Tibial nerve (tissue), 3 donors: ENCODE measurements at regions not wholly inside any gene's neighbourhood (a gene's known extent, or its start where the extent isn't known, plus 50 kb on each side); places are given as distances from the start of the nearest gene placed in this dataset.

Experiments used
- POLR2A ChIP-seq, 2 donors: fragments of 450-650 bp; IDR thresholded peaks; one replicate each; pipeline ENCODE4 v1.6.1; 2017; ENCODE audit warnings: antibody characterized with exemption in 2 of 2, mild to moderate bottlenecking in 2 of 2, moderate library complexity in 2 of 2
- TF ChIP-seq, protein P1 (sequence below), 5 experiments: fragments of 200-600 bp in 3 of 5; fragments of 450-650 bp in 2 of 5; sonication (generic) in 3 of 5; IDR thresholded peaks; one replicate each; pipeline ENCODE4 v1.5.1; 2016 to 2019; ENCODE audit warnings: antibody characterized with exemption in 5 of 5, mild to moderate bottlenecking in 3 of 5, moderate library complexity in 2 of 5

DNA sequence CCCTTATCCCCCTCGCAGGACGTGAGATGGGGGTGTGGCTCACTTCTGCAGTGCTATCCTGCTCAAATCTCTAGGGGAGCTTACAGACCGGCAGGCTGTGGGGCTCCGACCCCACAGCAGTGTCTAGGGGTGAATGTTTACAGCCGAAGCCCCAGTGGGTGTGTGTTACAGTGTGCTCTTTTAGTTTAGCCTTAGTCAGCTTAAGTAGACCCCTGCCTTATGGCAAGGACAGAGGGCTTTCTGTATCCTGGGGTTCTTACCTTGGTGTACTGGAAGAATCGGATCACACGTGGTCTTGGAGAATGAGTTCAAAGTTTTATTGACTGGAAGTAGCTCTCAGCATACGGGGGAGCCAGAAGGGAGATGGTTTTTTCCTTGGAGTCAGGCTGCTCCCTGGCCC lies 348.2 kb upstream of the GYPC start:
- TF ChIP-seq, protein P1, sequence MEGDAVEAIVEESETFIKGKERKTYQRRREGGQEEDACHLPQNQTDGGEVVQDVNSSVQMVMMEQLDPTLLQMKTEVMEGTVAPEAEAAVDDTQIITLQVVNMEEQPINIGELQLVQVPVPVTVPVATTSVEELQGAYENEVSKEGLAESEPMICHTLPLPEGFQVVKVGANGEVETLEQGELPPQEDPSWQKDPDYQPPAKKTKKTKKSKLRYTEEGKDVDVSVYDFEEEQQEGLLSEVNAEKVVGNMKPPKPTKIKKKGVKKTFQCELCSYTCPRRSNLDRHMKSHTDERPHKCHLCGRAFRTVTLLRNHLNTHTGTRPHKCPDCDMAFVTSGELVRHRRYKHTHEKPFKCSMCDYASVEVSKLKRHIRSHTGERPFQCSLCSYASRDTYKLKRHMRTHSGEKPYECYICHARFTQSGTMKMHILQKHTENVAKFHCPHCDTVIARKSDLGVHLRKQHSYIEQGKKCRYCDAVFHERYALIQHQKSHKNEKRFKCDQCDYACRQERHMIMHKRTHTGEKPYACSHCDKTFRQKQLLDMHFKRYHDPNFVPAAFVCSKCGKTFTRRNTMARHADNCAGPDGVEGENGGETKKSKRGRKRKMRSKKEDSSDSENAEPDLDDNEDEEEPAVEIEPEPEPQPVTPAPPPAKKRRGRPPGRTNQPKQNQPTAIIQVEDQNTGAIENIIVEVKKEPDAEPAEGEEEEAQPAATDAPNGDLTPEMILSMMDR (IDR thresholded peaks at IDR 0.05): no peak
- TF ChIP-seq POLR2A (IDR thresholded peaks at IDR 0.05): no peak
